Neural cell (in vitro differentiated cells): ENCODE measurements at regions not wholly inside any gene's neighbourhood (a gene's known extent, or its start where the extent isn't known, plus 50 kb on each side); places are given as distances from the start of the nearest gene placed in this dataset.

Source experiments
- CTCF ChIP-seq: fragments of 450-650 bp; IDR thresholded peaks from 2 replicates; pipeline ENCODE4 v1.5.1; 2014; ENCODE audit warnings: antibody characterized with exemption, mild to moderate bottlenecking, moderate library complexity; ENCODE audit not compliant: poor library complexity, severe bottlenecking
- EP300 ChIP-seq: fragments of 450-650 bp; conservative IDR thresholded peaks from 2 replicates; pipeline ENCODE4 v1.6.1; 2014; ENCODE audit warnings: antibody characterized with exemption, mild to moderate bottlenecking, moderate library complexity; ENCODE audit not compliant: poor library complexity, severe bottlenecking
- EZH2 ChIP-seq: fragments of 200-600, 300-800 bp; shearing (Covaris generic), sonication (generic); IDR thresholded peaks from 2 replicates; pipeline ENCODE4 v1.6.1; 2014; ENCODE audit warnings: antibody characterized with exemption, low read length, borderline replicate concordance, mild to moderate bottlenecking; ENCODE audit not compliant: insufficient read depth, poor library complexity, severe bottlenecking
- MXI1 ChIP-seq: fragments of 450-650 bp; conservative IDR thresholded peaks from 2 replicates; pipeline ENCODE4 v1.6.1; 2014; ENCODE audit warnings: antibody characterized with exemption, mild to moderate bottlenecking; ENCODE audit not compliant: poor library complexity, severe bottlenecking
- POLR2AphosphoS5 ChIP-seq: IDR thresholded peaks from 2 replicates; pipeline ENCODE4 v1.6.1; 2012
- RAD21 ChIP-seq: fragments of 450-650 bp; conservative IDR thresholded peaks from 2 replicates; pipeline ENCODE4 v1.6.1; 2014; ENCODE audit warnings: antibody characterized with exemption, mild to moderate bottlenecking, moderate library complexity
- REST ChIP-seq: IDR thresholded peaks from 2 replicates; pipeline ENCODE4 v1.6.1; 2012; ENCODE audit warnings: borderline replicate concordance
- SMC3 ChIP-seq: fragments of 450-650 bp; conservative IDR thresholded peaks from 2 replicates; pipeline ENCODE4 v1.6.1; 2014; ENCODE audit warnings: antibody characterized with exemption, mild to moderate bottlenecking, moderate library complexity; ENCODE audit not compliant: poor library complexity
- TAF1 ChIP-seq: IDR thresholded peaks from 2 replicates; pipeline ENCODE4 v1.6.1; 2012; ENCODE audit warnings: low read depth

- TF ChIP-seq REST (no peak), CTCF (no peak), POLR2AphosphoS5 (no peak), EP300 (no peak), MXI1 (no peak), TAF1 (no peak), SMC3 (no peak), EZH2 (no peak), RAD21 (no peak)
These were observed 116.4 kb downstream of the ANAPC4 start for GRCh38 chr4:25493466-25493865.
